ENCODE measurements at regions not wholly inside any gene's neighbourhood (a gene's known extent, or its start where the extent isn't known, plus 50 kb on each side); places are given as distances from the start of the nearest gene placed in this dataset.
"Not testable (repeated sequence)": the region's sequence is repeated elsewhere in the genome, so short reads cannot be mapped to it uniquely, and the experiment has no call there.

GRCh38 chrX:13449441-13449840 is 120.0 kb upstream of the EGFL6 start:
- Histone ChIP-seq H3K4me1 (no peaks in the 10 kb centered on the region), H3K4me3 (no peak overlapping the region), H3K27me3 (no peaks in the 10 kb centered on the region), H3K36me3 (no peaks in the 10 kb centered on the region), H3K27ac (no peak overlapping the region), H3K9me3 (no peaks in the 10 kb centered on the region)
- TF ChIP-seq POLR2AphosphoS5 (IDR thresholded peaks at IDR 0.05; ENCODE audit: insufficient read depth in 1 of 2, low read depth in 1 of 2) (no peak), POLR2A (IDR thresholded peaks at IDR 0.05) (no peak)
- TF ChIP-seq, protein P1, sequence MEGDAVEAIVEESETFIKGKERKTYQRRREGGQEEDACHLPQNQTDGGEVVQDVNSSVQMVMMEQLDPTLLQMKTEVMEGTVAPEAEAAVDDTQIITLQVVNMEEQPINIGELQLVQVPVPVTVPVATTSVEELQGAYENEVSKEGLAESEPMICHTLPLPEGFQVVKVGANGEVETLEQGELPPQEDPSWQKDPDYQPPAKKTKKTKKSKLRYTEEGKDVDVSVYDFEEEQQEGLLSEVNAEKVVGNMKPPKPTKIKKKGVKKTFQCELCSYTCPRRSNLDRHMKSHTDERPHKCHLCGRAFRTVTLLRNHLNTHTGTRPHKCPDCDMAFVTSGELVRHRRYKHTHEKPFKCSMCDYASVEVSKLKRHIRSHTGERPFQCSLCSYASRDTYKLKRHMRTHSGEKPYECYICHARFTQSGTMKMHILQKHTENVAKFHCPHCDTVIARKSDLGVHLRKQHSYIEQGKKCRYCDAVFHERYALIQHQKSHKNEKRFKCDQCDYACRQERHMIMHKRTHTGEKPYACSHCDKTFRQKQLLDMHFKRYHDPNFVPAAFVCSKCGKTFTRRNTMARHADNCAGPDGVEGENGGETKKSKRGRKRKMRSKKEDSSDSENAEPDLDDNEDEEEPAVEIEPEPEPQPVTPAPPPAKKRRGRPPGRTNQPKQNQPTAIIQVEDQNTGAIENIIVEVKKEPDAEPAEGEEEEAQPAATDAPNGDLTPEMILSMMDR (IDR thresholded peaks at IDR 0.05) = no peak
- no peak for DNase-seq (ENCODE audit: extremely low spot score in 2 of 2)
- intact Hi-C loops (cut with DNase I) = no loop called here

- intact Hi-C loops (cut with DNase I) = no loop called here
Observed at GRCh38 chrX:13448941-13449340, 120.5 kb upstream of the EGFL6 start.

GRCh38 chrX:13441608-13442007 is 121.8 kb upstream of the ATXN3L start:
- H3K9me3 ChIP-seq; H3K27me3 ChIP-seq; H3K4me1 ChIP-seq; H3K36me3 ChIP-seq; H3K4me3 ChIP-seq; H3K27ac ChIP-seq; DNase-seq (ENCODE audit: extremely low spot score in 2 of 2); intact Hi-C loops (cut with DNase I): not testable (repeated sequence)

More at GRCh38 chrX:13448941-13449340, 120.5 kb upstream of the EGFL6 start:
- H3K9me3 ChIP-seq = no peaks in the 10 kb centered on the region
- no peak overlapping the region for H3K27ac ChIP-seq
- no peaks in the 10 kb centered on the region for H3K36me3 ChIP-seq
- DNase-seq (ENCODE audit: extremely low spot score in 2 of 2) = no peak
- no peak for TF ChIP-seq POLR2A (IDR thresholded peaks at IDR 0.05)
- no peak for TF ChIP-seq POLR2AphosphoS5 (IDR thresholded peaks at IDR 0.05; ENCODE audit: insufficient read depth in 1 of 2, low read depth in 1 of 2)
- TF ChIP-seq, protein P1 (IDR thresholded peaks at IDR 0.05) = no peak
- H3K27me3 ChIP-seq = no peaks in the 10 kb centered on the region
- H3K4me3 ChIP-seq = no peak overlapping the region
- no peaks in the 10 kb centered on the region for H3K4me1 ChIP-seq

DNA sequence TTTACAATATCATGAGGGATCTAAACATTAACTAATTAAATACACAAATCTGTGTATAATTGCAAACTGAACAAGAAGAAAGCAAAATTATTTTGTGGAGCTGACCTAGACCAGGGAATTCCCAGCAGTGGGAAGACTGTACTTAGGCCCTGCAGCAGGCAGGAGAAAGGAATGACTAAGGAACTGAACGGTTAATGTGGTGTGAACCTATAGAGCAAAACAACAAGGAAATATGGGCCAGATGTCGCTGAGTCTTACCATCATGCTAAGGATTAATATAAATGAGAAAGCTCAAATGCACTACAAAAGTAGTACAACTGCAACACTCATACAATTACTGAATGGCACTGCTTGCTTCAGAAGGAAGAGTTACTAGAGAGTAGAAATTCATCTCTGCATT is 120.3 kb upstream of the ATXN3L start:
- no peak overlapping the region for H3K27ac ChIP-seq
- H3K9me3 ChIP-seq = no peaks in the 10 kb centered on the region
- H3K4me3 ChIP-seq = no peak overlapping the region
- no peaks in the 10 kb centered on the region for H3K4me1 ChIP-seq
- TF ChIP-seq, protein P1 (IDR thresholded peaks at IDR 0.05) = no peak
- TF ChIP-seq POLR2AphosphoS5 (IDR thresholded peaks at IDR 0.05; ENCODE audit: insufficient read depth in 1 of 2, low read depth in 1 of 2) (no peak), POLR2A (IDR thresholded peaks at IDR 0.05) (no peak)
- no peak for DNase-seq (ENCODE audit: extremely low spot score in 2 of 2)
- intact Hi-C loops (cut with DNase I) = no loop called here
- H3K27me3 ChIP-seq = no peaks in the 10 kb centered on the region
- H3K36me3 ChIP-seq = no peaks in the 10 kb centered on the region

- Histone ChIP-seq H3K4me3 (no peak overlapping the region), H3K27me3 (no peaks in the 10 kb centered on the region), H3K27ac (peak overlapping the region; percentile 65), H3K36me3 (no peaks in the 10 kb centered on the region), H3K9me3 (no peaks in the 10 kb centered on the region), H3K4me1 (peaks cover 23% of the 10 kb centered on the region)
- TF ChIP-seq POLR2AphosphoS5 (IDR thresholded peaks at IDR 0.05; ENCODE audit: insufficient read depth in 1 of 2, low read depth in 1 of 2) (no peak), POLR2A (IDR thresholded peaks at IDR 0.05) (no peak)
- TF ChIP-seq, protein P1 (IDR thresholded peaks at IDR 0.05) = no peak
- intact Hi-C loops (cut with DNase I) = no loop called here
- no peak for DNase-seq (ENCODE audit: extremely low spot score in 2 of 2)
Observed at GRCh38 chrX:13433298-13433605, 113.4 kb upstream of the ATXN3L start.

Measured in vagina (tissue), 2 donors.